ENCODE measurements at regions not wholly inside any gene's neighbourhood (a gene's known extent, or its start where the extent isn't known, plus 50 kb on each side); places are given as distances from the start of the nearest gene placed in this dataset.

GRCh38 chr2:140023291-140023690 lies 1243.1 kb upstream of the NXPH2 start:
- TF ChIP-seq FOXM1 (IDR thresholded peaks at IDR 0.05; ENCODE audit: borderline replicate concordance) (no peak), CTBP1 (IDR thresholded peaks at IDR 0.05; ENCODE audit: borderline replicate concordance) (no peak), SP1 (IDR thresholded peaks at IDR 0.05) (no peak), ZNF384 (IDR thresholded peaks at IDR 0.05) (no peak), NFRKB (IDR thresholded peaks at IDR 0.05) (no peak), FOXA1 (IDR thresholded peaks at IDR 0.05) (no peak), BHLHE40 (IDR thresholded peaks at IDR 0.05; ENCODE audit: borderline replicate concordance) (no peak), LEF1 (IDR thresholded peaks at IDR 0.05; ENCODE audit: borderline replicate concordance) (no peak)
